ENCODE measurements at regions not wholly inside any gene's neighbourhood (a gene's known extent, or its start where the extent isn't known, plus 50 kb on each side); places are given as distances from the start of the nearest gene placed in this dataset.

DNA sequence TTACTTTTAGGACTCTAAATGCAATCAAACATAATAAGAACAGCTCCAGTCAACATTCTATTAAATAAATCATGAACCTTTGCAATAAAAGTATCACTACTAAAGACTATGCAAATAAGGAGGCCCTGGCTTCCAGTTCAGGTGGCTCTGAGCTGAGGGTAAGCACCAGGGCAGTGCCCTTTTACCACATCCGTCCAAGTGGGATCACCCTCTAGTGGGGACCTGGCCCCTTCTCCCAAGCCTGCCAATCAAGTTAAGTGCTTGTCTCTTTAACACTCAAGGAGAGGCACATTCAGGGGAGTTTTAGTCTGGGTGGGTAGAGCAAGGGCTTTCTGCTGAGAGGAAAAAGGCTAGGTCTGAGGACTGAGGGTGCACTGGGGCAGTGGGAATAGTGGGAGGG lies 161.4 kb downstream of the TMEM200A start:
- Histone ChIP-seq H3K27ac (ENCODE audit: low read depth in 1 of 3, low read length in 2 of 3) (no peak overlapping the region), H3K4me3 (ENCODE audit: low read depth in 1 of 3, low read length in 3 of 3) (no peak overlapping the region), H3K9me3 (ENCODE audit: control insufficient read depth in 2 of 2, insufficient read depth in 1 of 2, low read depth in 1 of 2, low read length in 1 of 2) (peaks cover 0 to 2% of the 10 kb centered on the region in 2 donors), H3K27me3 (ENCODE audit: control insufficient read depth in 3 of 3, insufficient read depth in 3 of 3, low read length in 3 of 3) (no peaks in the 10 kb centered on the region), H3K4me1 (ENCODE audit: control insufficient read depth in 3 of 3, insufficient read depth in 2 of 3, low read depth in 1 of 3, low read length in 2 of 3) (no peaks in the 10 kb centered on the region), H3K36me3 (ENCODE audit: control insufficient read depth in 3 of 3, insufficient read depth in 2 of 3, low read depth in 1 of 3, low read length in 3 of 3) (no peaks in the 10 kb centered on the region)
- no peak for FAIRE-seq
- WGBS, 3 donors: 35 to 79% (median 78%) methylated on average over 1 of the region's 1 CpG
- DNase-seq: no peak

DNA sequence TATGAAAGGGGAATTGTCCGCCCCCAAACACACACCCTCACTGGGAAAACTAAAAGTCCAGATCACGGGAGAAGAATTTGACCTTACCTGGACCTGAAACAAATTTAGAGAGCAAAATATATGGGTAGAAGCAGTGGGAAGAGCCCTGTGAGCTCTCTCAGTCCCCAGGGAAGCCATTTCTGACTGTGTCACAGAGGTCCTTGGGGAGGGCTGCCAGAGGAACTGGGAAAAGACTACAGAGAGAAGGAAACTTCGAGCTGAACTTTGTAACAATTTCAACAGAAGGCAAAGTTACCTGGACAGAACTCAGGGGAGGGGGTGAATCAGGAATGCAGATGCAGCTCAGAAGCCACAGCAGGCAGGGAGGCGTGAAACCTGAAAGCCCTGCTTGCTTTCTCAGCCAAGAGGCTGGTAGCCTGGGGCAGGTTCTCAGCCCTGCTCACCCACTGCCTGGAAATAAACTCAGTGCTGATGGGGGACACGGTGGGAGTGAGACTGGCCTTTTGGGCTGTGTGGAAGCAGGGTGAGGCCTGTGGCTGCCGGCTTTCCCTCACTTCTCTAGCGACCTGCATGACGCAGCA lies 163.8 kb downstream of the TMEM200A start:
- H3K36me3 ChIP-seq (ENCODE audit: control insufficient read depth in 3 of 3, insufficient read depth in 2 of 3, low read depth in 1 of 3, low read length in 3 of 3): no peaks in the 10 kb centered on the region
- no peaks in the 10 kb centered on the region for H3K27me3 ChIP-seq (ENCODE audit: control insufficient read depth in 3 of 3, insufficient read depth in 3 of 3, low read length in 3 of 3)
- peaks cover 0 to 2% of the 10 kb centered on the region in 2 donors for H3K9me3 ChIP-seq (ENCODE audit: control insufficient read depth in 2 of 2, insufficient read depth in 1 of 2, low read depth in 1 of 2, low read length in 1 of 2)
- H3K4me3 ChIP-seq (ENCODE audit: low read depth in 1 of 3, low read length in 3 of 3): no peak overlapping the region
- H3K4me1 ChIP-seq (ENCODE audit: control insufficient read depth in 3 of 3, insufficient read depth in 2 of 3, low read depth in 1 of 3, low read length in 2 of 3): no peaks in the 10 kb centered on the region
- no peak for FAIRE-seq
- H3K27ac ChIP-seq (ENCODE audit: low read depth in 1 of 3, low read length in 2 of 3): no peak overlapping the region
- DNase-seq: no peak
- WGBS, 3 donors: 88 to 90% (median 90%) methylated on average over 8 of the region's 8 CpGs

DNA sequence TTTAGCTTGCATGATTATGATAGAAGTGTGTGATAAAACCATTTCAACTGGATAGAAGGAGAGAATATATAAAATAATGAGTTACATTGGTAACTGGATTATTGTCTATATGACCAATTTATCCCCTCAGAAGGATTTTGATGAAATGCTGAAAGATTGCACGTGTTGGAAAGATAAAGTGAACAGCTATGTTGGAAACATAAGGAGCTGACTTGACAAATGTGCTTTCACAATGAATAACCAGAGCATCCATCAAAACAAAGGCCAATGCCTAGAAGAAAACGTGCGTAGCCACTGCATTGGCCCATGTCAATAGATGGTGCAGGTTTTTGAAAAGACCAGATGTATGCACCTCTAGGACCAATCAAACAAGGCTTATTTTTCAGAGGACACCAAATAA lies 168.8 kb downstream of the TMEM200A start:
- no peaks in the 10 kb centered on the region for H3K27me3 ChIP-seq (ENCODE audit: control insufficient read depth in 3 of 3, insufficient read depth in 3 of 3, low read length in 3 of 3)
- H3K36me3 ChIP-seq (ENCODE audit: control insufficient read depth in 3 of 3, insufficient read depth in 2 of 3, low read depth in 1 of 3, low read length in 3 of 3): no peaks in the 10 kb centered on the region
- FAIRE-seq (no peak), DNase-seq (no peak)
- no peak overlapping the region for H3K4me3 ChIP-seq (ENCODE audit: low read depth in 1 of 3, low read length in 3 of 3)
- WGBS, 3 donors: 79 to 84% (median 83%) methylated on average over 3 of the region's 3 CpGs
- no peaks in the 10 kb centered on the region for H3K4me1 ChIP-seq (ENCODE audit: control insufficient read depth in 3 of 3, insufficient read depth in 2 of 3, low read depth in 1 of 3, low read length in 2 of 3)
- H3K9me3 ChIP-seq (ENCODE audit: control insufficient read depth in 2 of 2, insufficient read depth in 1 of 2, low read depth in 1 of 2, low read length in 1 of 2): peaks cover 0 to 5% of the 10 kb centered on the region in 2 donors
- no peak overlapping the region for H3K27ac ChIP-seq (ENCODE audit: low read depth in 1 of 3, low read length in 2 of 3)

DNA sequence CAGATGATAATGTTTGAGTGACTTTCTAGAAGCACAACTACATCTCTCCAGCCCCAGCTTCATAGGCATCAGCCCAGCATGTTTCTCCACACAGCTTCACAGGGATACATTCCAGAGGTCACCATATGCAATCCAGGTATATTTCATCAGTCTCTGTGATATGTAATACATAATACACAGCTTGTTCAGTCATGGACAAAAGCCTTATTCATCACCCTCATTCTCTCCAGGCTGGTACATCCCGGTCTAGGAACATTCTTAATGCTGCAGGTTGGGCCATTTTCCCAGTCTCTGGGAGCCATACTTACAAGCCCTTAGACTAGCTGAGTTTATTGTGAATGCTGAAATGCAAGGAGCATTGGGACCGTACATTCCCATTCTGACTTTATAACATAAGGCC lies 169.4 kb downstream of the TMEM200A start:
- DNase-seq (no peak), FAIRE-seq (no peak)
- Histone ChIP-seq H3K9me3 (ENCODE audit: control insufficient read depth in 2 of 2, insufficient read depth in 1 of 2, low read depth in 1 of 2, low read length in 1 of 2) (peaks cover 0 to 5% of the 10 kb centered on the region in 2 donors), H3K4me3 (ENCODE audit: low read depth in 1 of 3, low read length in 3 of 3) (no peak overlapping the region), H3K27me3 (ENCODE audit: control insufficient read depth in 3 of 3, insufficient read depth in 3 of 3, low read length in 3 of 3) (no peaks in the 10 kb centered on the region), H3K27ac (ENCODE audit: low read depth in 1 of 3, low read length in 2 of 3) (no peak overlapping the region), H3K36me3 (ENCODE audit: control insufficient read depth in 3 of 3, insufficient read depth in 2 of 3, low read depth in 1 of 3, low read length in 3 of 3) (no peaks in the 10 kb centered on the region), H3K4me1 (ENCODE audit: control insufficient read depth in 3 of 3, insufficient read depth in 2 of 3, low read depth in 1 of 3, low read length in 2 of 3) (no peaks in the 10 kb centered on the region)
- 81 to 90% (median 89%) methylated on average over 2 of the region's 2 CpGs for WGBS, 3 donors

DNA sequence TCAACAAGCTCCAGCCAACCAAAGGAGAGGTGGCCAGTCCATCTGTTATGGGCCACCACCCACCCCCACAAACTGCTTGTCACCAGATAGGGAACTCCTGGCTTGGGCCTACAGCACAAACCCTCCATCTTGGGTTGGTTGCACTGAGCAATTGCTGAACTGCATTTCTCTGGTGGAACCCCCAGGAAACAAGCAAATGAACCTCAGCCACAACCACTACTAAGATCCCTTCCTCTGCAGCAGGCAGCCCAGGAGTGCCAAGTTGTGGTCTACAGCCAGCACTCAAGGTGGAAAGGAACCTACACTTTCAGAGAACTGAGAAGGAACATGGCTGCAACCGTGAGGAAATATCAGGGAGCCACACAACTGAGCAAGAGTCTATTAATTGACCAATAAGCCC lies 171.6 kb downstream of the TMEM200A start:
- Histone ChIP-seq H3K4me1 (ENCODE audit: control insufficient read depth in 3 of 3, insufficient read depth in 2 of 3, low read depth in 1 of 3, low read length in 2 of 3) (no peaks in the 10 kb centered on the region), H3K9me3 (ENCODE audit: control insufficient read depth in 2 of 2, insufficient read depth in 1 of 2, low read depth in 1 of 2, low read length in 1 of 2) (peaks cover 0 to 5% of the 10 kb centered on the region in 2 donors), H3K36me3 (ENCODE audit: control insufficient read depth in 3 of 3, insufficient read depth in 2 of 3, low read depth in 1 of 3, low read length in 3 of 3) (no peaks in the 10 kb centered on the region), H3K27ac (ENCODE audit: low read depth in 1 of 3, low read length in 2 of 3) (no peak overlapping the region), H3K4me3 (ENCODE audit: low read depth in 1 of 3, low read length in 3 of 3) (no peak overlapping the region), H3K27me3 (ENCODE audit: control insufficient read depth in 3 of 3, insufficient read depth in 3 of 3, low read length in 3 of 3) (no peaks in the 10 kb centered on the region)
- 39 to 91% (median 80%) methylated on average over 1 of the region's 1 CpG for WGBS, 3 donors
- no peak for DNase-seq
- FAIRE-seq: no peak

DNA sequence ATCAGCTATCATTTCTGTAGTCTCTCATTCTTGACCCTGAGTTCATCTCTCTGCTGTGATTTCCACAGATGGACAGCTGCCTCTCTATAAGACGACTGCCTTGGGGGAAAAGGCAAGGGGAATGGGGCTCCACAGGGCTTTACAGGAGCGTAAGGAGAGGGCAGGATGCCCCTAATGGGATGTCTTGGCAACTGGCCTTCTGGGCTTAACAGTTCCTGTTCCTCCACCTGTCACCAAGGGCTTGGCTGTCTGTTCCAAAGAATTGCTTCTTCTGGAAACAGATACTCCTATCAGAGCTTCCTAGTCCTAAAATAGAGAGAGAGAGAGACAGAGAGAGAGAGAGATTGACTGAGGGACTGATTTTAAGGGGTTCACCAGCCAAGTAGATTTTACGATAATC lies 181.9 kb downstream of the TMEM200A start:
- FAIRE-seq (no peak), DNase-seq (no peak)
- H3K9me3 ChIP-seq (ENCODE audit: control insufficient read depth in 2 of 2, insufficient read depth in 1 of 2, low read depth in 1 of 2, low read length in 1 of 2): no peaks in the 10 kb centered on the region
- no peaks in the 10 kb centered on the region for H3K4me1 ChIP-seq (ENCODE audit: control insufficient read depth in 3 of 3, insufficient read depth in 2 of 3, low read depth in 1 of 3, low read length in 2 of 3)
- H3K27ac ChIP-seq (ENCODE audit: low read depth in 1 of 3, low read length in 2 of 3): no peak overlapping the region
- no peak overlapping the region for H3K4me3 ChIP-seq (ENCODE audit: low read depth in 1 of 3, low read length in 3 of 3)
- no peaks in the 10 kb centered on the region for H3K27me3 ChIP-seq (ENCODE audit: control insufficient read depth in 3 of 3, insufficient read depth in 3 of 3, low read length in 3 of 3)
- no peaks in the 10 kb centered on the region for H3K36me3 ChIP-seq (ENCODE audit: control insufficient read depth in 3 of 3, insufficient read depth in 2 of 3, low read depth in 1 of 3, low read length in 3 of 3)
- WGBS, 3 donors: 50 to 69% (median 67%) methylated on average over 3 of the region's 3 CpGs

DNA sequence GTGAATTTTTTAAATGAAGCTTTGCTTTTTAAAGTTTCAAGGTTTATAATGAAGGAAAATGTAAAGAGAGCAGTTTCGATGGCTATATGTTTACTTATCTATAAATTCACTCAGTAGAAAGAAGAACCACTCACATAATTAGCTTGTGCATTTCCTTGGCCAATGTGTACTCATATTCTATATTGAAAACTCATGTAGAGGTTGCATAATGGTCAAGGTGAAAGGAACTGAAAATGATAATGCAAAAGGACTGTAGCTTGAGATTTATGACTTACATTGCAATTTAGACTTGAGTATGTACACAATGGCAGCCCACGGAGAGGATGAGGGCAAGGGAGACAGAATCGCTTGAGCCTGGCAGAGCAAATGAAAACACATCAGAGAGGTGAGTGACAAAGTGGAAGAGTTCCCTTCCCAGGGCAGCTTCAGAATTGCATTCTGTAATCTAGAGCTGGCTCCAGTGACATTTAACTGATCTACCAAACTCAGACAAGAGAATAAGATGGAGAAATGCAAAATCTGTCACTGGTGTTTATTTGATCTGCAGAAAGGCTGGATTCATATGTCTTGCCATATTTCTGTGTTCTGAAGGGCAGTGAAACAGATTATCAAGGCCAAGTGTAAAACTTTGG lies 191.8 kb downstream of the TMEM200A start:
- 64 to 69% (median 68%) methylated on average over 3 of the region's 3 CpGs for WGBS, 3 donors
- Histone ChIP-seq H3K4me3 (ENCODE audit: low read depth in 1 of 3, low read length in 3 of 3) (no peak overlapping the region), H3K9me3 (ENCODE audit: control insufficient read depth in 2 of 2, insufficient read depth in 1 of 2, low read depth in 1 of 2, low read length in 1 of 2) (no peaks in the 10 kb centered on the region), H3K36me3 (ENCODE audit: control insufficient read depth in 3 of 3, insufficient read depth in 2 of 3, low read depth in 1 of 3, low read length in 3 of 3) (no peaks in the 10 kb centered on the region), H3K27ac (ENCODE audit: low read depth in 1 of 3, low read length in 2 of 3) (no peak overlapping the region), H3K4me1 (ENCODE audit: control insufficient read depth in 3 of 3, insufficient read depth in 2 of 3, low read depth in 1 of 3, low read length in 2 of 3) (no peaks in the 10 kb centered on the region), H3K27me3 (ENCODE audit: control insufficient read depth in 3 of 3, insufficient read depth in 3 of 3, low read length in 3 of 3) (no peaks in the 10 kb centered on the region)
- FAIRE-seq: no peak
- DNase-seq: no peak

DNA sequence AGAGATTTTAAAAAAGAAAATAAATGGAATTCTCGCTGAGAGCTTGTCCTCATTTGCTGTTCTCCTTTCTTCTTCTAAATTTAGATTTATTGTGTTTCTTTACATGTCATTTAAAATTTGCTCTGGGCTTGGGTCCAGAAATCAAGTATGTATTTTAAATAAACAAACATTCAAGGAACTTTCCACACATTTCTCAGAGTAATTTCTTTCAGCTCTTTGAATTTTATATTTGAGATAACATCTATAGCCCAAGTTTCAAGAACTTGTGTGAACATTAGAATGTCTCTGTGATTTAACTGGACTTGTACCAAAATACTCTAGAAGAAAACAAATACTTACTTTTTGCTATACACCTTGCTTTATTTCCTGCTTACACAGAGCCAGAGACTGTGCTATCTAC lies 192.3 kb downstream of the TMEM200A start:
- no peak for FAIRE-seq
- no peak for DNase-seq
- Histone ChIP-seq H3K27ac (ENCODE audit: low read depth in 1 of 3, low read length in 2 of 3) (no peak overlapping the region), H3K9me3 (ENCODE audit: control insufficient read depth in 2 of 2, insufficient read depth in 1 of 2, low read depth in 1 of 2, low read length in 1 of 2) (no peaks in the 10 kb centered on the region), H3K4me3 (ENCODE audit: low read depth in 1 of 3, low read length in 3 of 3) (no peak overlapping the region), H3K27me3 (ENCODE audit: control insufficient read depth in 3 of 3, insufficient read depth in 3 of 3, low read length in 3 of 3) (no peaks in the 10 kb centered on the region), H3K36me3 (ENCODE audit: control insufficient read depth in 3 of 3, insufficient read depth in 2 of 3, low read depth in 1 of 3, low read length in 3 of 3) (no peaks in the 10 kb centered on the region), H3K4me1 (ENCODE audit: control insufficient read depth in 3 of 3, insufficient read depth in 2 of 3, low read depth in 1 of 3, low read length in 2 of 3) (no peaks in the 10 kb centered on the region)
- WGBS, 3 donors: 67 to 90% (median 83%) methylated on average over 1 of the region's 1 CpG

DNA sequence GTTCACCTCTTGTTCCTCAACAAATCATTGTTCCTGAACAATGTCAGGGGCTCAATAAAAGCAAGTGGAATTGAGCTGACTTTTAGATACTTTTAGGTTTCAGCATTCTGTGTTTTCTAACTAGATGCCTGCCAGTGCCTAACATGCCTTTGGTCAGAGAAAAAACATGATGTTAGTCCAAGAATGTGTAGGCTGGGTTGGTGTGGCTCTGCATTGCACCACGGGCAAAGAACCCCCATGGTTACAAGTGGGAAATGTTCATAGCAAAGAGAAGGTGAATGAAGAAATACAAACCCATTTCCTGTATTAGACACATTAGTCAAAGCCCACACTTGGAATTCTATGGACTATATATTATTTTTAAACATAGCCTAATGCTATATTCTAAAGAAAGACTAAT lies 193.3 kb downstream of the TMEM200A start:
- Histone ChIP-seq H3K4me3 (ENCODE audit: low read depth in 1 of 3, low read length in 3 of 3) (no peak overlapping the region), H3K36me3 (ENCODE audit: control insufficient read depth in 3 of 3, insufficient read depth in 2 of 3, low read depth in 1 of 3, low read length in 3 of 3) (no peaks in the 10 kb centered on the region), H3K9me3 (ENCODE audit: control insufficient read depth in 2 of 2, insufficient read depth in 1 of 2, low read depth in 1 of 2, low read length in 1 of 2) (no peaks in the 10 kb centered on the region), H3K27ac (ENCODE audit: low read depth in 1 of 3, low read length in 2 of 3) (no peak overlapping the region), H3K4me1 (ENCODE audit: control insufficient read depth in 3 of 3, insufficient read depth in 2 of 3, low read depth in 1 of 3, low read length in 2 of 3) (no peaks in the 10 kb centered on the region), H3K27me3 (ENCODE audit: control insufficient read depth in 3 of 3, insufficient read depth in 3 of 3, low read length in 3 of 3) (no peaks in the 10 kb centered on the region)
- FAIRE-seq (no peak), DNase-seq (no peak)
- 76 to 81% (median 78%) methylated on average over 1 of the region's 1 CpG for WGBS, 3 donors

All from small intestine (tissue), 7 donors.